ENCODE measurements at regions not wholly inside any gene's neighbourhood (a gene's known extent, or its start where the extent isn't known, plus 50 kb on each side); places are given as distances from the start of the nearest gene placed in this dataset.
"Not testable (repeated sequence)": the region's sequence is repeated elsewhere in the genome, so short reads cannot be mapped to it uniquely, and the experiment has no call there.

DNA sequence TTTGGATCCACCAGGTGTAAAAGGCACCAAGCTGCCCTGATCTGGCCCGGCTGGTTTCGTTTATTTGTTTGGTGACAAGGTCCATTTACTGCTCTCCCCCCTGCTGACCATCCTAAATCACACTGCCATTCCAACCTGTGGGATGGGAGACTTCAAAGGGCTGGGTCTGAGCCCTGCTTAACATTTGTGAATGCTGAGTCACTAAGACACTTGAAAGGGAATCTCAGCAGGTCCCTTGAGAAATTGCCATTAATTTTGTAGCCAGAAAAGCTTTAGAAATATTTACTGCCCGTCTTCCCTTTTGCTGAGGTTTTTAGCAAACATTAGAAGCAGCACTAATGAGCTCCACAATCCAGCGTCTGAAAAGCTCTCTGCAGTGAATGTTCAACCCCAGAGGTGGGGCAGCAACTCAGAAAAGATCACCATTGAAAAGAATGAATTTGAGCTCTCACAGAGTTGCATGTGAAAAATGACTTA, 133.8 kb downstream of the ARL4C start:
- H3K4me1 ChIP-seq: no peaks in the 10 kb centered on the region
- TF ChIP-seq, protein P1, sequence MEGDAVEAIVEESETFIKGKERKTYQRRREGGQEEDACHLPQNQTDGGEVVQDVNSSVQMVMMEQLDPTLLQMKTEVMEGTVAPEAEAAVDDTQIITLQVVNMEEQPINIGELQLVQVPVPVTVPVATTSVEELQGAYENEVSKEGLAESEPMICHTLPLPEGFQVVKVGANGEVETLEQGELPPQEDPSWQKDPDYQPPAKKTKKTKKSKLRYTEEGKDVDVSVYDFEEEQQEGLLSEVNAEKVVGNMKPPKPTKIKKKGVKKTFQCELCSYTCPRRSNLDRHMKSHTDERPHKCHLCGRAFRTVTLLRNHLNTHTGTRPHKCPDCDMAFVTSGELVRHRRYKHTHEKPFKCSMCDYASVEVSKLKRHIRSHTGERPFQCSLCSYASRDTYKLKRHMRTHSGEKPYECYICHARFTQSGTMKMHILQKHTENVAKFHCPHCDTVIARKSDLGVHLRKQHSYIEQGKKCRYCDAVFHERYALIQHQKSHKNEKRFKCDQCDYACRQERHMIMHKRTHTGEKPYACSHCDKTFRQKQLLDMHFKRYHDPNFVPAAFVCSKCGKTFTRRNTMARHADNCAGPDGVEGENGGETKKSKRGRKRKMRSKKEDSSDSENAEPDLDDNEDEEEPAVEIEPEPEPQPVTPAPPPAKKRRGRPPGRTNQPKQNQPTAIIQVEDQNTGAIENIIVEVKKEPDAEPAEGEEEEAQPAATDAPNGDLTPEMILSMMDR (IDR thresholded peaks at IDR 0.05): no peak
- no peaks in the 10 kb centered on the region for H3K27me3 ChIP-seq
- H3K4me3 ChIP-seq: no peak overlapping the region
- no peaks in the 10 kb centered on the region for H3K36me3 ChIP-seq
- no peak overlapping the region for H3K27ac ChIP-seq
- no peaks in the 10 kb centered on the region for H3K9me3 ChIP-seq
- DNase-seq (ENCODE audit: low spot score): no peak

DNA sequence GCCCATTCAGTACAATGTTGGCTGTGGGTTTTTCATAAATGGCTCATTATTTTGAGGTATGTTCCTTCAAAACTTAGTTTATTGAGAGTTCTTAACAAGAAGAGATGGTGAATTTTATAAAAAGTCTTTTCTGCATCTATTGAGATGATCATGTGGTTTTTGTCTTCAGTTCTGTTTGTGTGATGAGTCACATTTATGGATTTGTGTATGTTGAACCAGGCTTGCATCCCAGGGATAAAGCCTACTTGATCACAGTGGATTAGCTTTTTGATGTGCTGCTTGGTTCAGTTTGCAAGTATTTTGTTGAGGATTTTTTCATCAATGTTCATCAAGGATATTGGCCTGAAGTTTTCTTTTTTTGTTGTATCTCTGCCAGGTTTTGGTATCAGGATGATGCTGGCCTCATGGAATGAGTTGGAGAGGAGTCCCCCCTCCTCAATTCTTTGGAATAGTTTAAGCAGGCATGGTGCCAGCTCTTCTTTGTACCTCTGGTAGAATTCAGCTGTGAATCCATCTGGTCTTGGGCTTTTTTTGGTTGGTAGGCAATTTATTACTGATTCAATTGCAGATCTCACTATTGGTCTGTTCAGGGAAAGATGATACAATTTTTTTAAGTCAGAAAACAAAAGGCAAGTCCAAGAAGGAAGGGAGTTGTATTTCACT, 136.4 kb downstream of the ARL4C start:
- not testable (repeated sequence) for H3K27ac ChIP-seq; H3K4me3 ChIP-seq; H3K4me1 ChIP-seq; H3K27me3 ChIP-seq; DNase-seq (ENCODE audit: low spot score); H3K9me3 ChIP-seq; H3K36me3 ChIP-seq

DNA sequence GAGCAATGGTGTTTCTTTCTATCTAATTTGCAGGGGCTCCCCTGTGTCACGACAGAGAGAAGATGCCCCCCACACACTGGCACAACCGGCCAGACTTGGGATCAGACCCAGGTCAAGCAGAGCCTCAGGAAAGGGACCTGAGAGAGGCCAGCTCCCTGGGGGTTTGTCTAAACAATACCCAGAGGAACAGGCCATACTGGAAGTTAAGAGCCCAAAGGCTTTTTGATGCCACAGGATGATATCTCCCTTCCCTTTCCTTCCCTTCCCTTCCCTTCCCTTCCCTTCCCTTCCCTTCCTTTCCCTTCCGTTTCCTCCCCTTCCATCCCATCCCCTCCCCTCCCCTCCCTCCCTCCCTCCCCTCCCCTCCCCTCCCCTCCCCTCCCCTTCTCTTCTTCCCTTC, 139.2 kb downstream of the ARL4C start:
- no peak overlapping the region for H3K4me3 ChIP-seq
- no peaks in the 10 kb centered on the region for H3K27me3 ChIP-seq
- no peaks in the 10 kb centered on the region for H3K36me3 ChIP-seq
- no peaks in the 10 kb centered on the region for H3K4me1 ChIP-seq
- H3K27ac ChIP-seq: no peak overlapping the region
- DNase-seq (ENCODE audit: low spot score): no peak
- H3K9me3 ChIP-seq: peaks cover 4 to 7% of the 10 kb centered on the region in 2 donors
- TF ChIP-seq, protein P1 (IDR thresholded peaks at IDR 0.05): no peak

DNA sequence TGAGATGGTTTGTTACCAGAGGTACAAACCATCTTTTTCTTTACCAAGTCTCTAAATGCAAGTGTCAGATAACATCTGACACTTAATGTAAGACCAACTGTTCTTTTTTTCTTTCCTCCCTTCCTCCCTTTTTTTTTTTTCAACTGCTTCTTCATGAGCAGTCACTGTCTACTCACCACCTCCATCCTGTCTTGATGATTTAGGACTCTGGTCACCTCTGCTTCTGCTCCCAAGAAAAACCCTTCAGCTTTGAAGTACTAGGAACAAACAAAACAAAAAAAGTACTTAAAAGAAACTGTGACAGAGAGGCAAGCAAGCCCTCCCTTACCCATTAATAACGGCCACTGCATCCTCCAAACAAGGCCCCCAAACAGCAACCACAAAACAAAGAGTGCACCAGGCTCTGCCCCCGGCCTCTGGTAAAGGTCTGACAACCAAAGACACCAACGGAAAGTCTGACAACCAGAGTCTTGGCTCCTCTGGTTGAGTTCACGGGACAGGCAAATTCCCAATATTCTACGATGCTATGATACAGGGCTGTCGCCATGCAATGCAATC, 141.0 kb downstream of the ARL4C start:
- H3K36me3 ChIP-seq: no peaks in the 10 kb centered on the region
- no peak overlapping the region for H3K4me3 ChIP-seq
- no peak overlapping the region for H3K27ac ChIP-seq
- H3K27me3 ChIP-seq: no peaks in the 10 kb centered on the region
- H3K4me1 ChIP-seq: no peaks in the 10 kb centered on the region
- TF ChIP-seq, protein P1 (IDR thresholded peaks at IDR 0.05): no peak
- DNase-seq (ENCODE audit: low spot score): no peak
- H3K9me3 ChIP-seq: peaks cover 5 to 10% of the 10 kb centered on the region in 2 donors

DNA sequence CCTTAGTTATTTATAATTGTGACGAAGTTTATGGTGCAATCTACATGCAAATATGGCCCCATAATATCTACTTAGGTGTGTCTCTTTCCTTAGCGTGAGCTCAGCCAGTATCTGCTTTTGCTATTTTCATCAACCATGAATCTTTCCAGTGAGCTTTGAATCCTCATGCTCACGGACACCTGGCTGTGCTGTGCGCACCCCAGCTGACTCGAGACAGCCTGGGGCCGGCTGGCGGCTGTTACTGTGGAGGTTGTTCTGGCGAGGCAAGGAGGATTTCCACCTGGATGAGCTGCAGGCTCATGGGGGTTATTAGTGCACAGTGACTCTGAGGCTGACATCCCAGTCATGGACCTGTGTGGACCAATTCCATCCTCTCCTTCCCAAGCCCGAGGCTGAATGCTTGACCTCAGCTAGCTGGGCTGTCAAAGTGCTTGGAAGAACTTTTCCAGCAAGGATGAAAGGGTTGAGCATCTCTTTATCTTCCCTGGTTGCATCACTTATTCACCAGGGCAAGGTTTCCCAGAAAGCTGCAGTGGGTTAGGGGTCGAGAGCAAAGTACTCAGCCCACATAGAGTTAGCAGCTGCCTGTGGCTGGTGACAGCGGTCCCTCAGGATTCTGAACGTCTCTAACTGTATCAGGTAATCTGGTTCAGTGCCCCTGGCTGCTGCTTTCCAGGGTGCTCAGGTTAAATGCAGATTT, 141.7 kb downstream of the ARL4C start:
- H3K4me3 ChIP-seq: no peak overlapping the region
- H3K27me3 ChIP-seq: no peaks in the 10 kb centered on the region
- no peak for DNase-seq (ENCODE audit: low spot score)
- H3K36me3 ChIP-seq: no peaks in the 10 kb centered on the region
- H3K9me3 ChIP-seq: peaks cover 5 to 10% of the 10 kb centered on the region in 2 donors
- H3K4me1 ChIP-seq: no peaks in the 10 kb centered on the region
- no peak overlapping the region for H3K27ac ChIP-seq
- TF ChIP-seq, protein P1 (IDR thresholded peaks at IDR 0.05): no peak

DNA sequence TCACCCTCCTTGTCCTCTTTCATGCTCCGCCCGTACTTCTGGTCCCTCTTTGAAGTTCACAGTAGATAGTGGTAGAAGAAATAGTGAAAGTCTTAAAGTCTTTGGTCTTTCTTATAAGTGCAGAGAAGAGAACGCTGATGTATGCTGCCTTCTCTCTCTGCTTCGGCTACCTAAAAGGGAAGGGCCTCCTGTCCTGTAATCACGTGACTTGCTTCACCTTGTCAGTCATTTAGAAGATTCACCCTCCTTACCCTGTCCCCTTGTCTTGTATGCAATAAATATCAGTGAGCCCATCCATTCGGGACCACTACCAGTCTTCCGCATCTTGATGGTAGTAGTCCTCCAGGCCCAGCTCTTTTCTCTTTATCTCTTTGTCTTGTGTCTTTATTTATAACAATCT, 144.6 kb downstream of the ARL4C start:
- no peak for DNase-seq (ENCODE audit: low spot score)
- TF ChIP-seq, protein P1 (IDR thresholded peaks at IDR 0.05): no peak

DNA sequence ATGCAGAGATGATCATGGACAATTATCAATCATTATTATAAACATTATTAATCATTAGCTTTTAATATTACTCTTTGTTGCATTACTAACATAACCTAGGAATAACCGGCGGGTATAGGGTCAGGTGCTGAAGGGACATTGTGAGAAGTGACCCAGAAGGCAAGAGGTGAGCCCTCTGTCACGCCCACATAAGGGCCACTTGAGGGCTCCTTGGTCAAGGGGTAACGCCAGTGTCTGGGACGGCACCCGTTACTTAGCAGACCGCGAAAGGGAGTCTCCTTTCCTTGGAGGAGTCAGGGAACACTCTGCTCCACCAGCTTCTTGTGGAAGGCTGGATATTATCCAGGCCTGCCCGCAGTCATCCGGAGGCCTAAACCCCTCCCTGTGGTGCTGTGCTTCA, 145.0 kb downstream of the ARL4C start:
- H3K4me3 ChIP-seq; H3K36me3 ChIP-seq; DNase-seq (ENCODE audit: low spot score); H3K27ac ChIP-seq; H3K9me3 ChIP-seq; H3K27me3 ChIP-seq; H3K4me1 ChIP-seq: not testable (repeated sequence)

More for the DNA sequence above, 144.6 kb downstream of the ARL4C start:
- Histone ChIP-seq H3K9me3 (peaks cover 5 to 10% of the 10 kb centered on the region in 2 donors), H3K4me1 (no peaks in the 10 kb centered on the region), H3K36me3 (no peaks in the 10 kb centered on the region), H3K4me3 (no peak overlapping the region), H3K27ac (no peak overlapping the region), H3K27me3 (no peaks in the 10 kb centered on the region)

Data from right atrium auricular region (tissue), 2 donors.